K562 (cell line): ENCODE measurements at regions not wholly inside any gene's neighbourhood (a gene's known extent, or its start where the extent isn't known, plus 50 kb on each side); places are given as distances from the start of the nearest gene placed in this dataset.
"Not testable (repeated sequence)": the region's sequence is repeated elsewhere in the genome, so short reads cannot be mapped to it uniquely, and the experiment has no call there.

Experiments used
- ATAC-seq: fragments of 200-7000 bp; cut with Tn5 transposase; 3 replicates; pipeline ENCODE4 v1.9.1; 2020; ENCODE audit warnings: moderate library complexity
- BruUV-seq: library from RNA; stranded (reverse); fragments of 400-500 nt; replicated peaks from 2 replicates; lab custom pipeline; 2021; lab: Mats Ljungman, UMichigan
- CTCF ChIA-PET: fragments of 300-600 bp; formaldehyde crosslinking; extraction: SDS; loops from one replicate; lab custom pipeline; 2021; ENCODE audit warnings: low intra/inter-chr PET ratio; lab: Yijun Ruan, JAX
- POLR2A ChIA-PET: fragments of 300-600, 350-650 bp; sonication (Branson Sonifier 250); formaldehyde crosslinking; extraction: SDS; loops from one replicate; lab custom pipeline; 2021; ENCODE audit warnings: antibody characterized with exemption, inconsistent platforms; lab: Yijun Ruan, JAX
- DNase-seq, 4 experiments: peaks; one replicate each; pipeline versions ENCODE4 v3.0.0 to v3.0.0-alpha.2; 2011 to 2018; ENCODE audit warnings: low spot score in 3 of 4, mixed read lengths in 3 of 4; ENCODE audit errors: extremely low read depth in 1 of 4
- FAIRE-seq: peaks from 2 replicates; lab custom pipeline; 2011; peaks lifted over from hg19 to GRCh38; lab: Jason Lieb, UNC
- H2AFZ ChIP-seq: 2 replicates; pipeline ENCODE4 v1.6.0; 2011; ENCODE audit warnings: low read depth, low read length, control low read depth, inconsistent platforms
- H3K27ac ChIP-seq: fragments of 200-600 bp; 3 replicates; pipeline ENCODE4 v1.8.0; 2011; ENCODE audit warnings: low read depth, mild to moderate bottlenecking, control low read depth, inconsistent platforms, low read length, moderate library complexity, mixed read lengths; ENCODE audit errors: extremely low read depth
- H3K27me3 ChIP-seq, 2 experiments: fragments of 300-600 bp in 1 of 2; 2 replicates in 1 of 2; 3 replicates in 1 of 2; pipeline versions ENCODE4 v1.6.0 to v1.8.0; 2011; ENCODE audit warnings: inconsistent platforms in 2 of 2, low read length in 2 of 2, mild to moderate bottlenecking in 1 of 2, mixed read lengths in 1 of 2, moderate library complexity in 1 of 2; ENCODE audit not compliant: control insufficient read depth in 2 of 2, insufficient read depth in 2 of 2
- H3K36me3 ChIP-seq: fragments of 300-600 bp; 3 replicates; pipeline ENCODE4 v1.8.0; 2011; ENCODE audit warnings: mild to moderate bottlenecking, low read length, inconsistent platforms; ENCODE audit not compliant: control insufficient read depth, insufficient read depth
- H3K4me1 ChIP-seq, 2 experiments: fragments of 200-600 bp in 1 of 2; replicated peaks in 1 of 2; 2 replicates in 1 of 2; 3 replicates in 1 of 2; pipeline versions ENCODE4 v1.5.1 to v1.8.0; 2011; ENCODE audit warnings: inconsistent platforms in 2 of 2, low read length in 2 of 2, mild to moderate bottlenecking in 1 of 2, mixed read lengths in 1 of 2, moderate library complexity in 1 of 2; ENCODE audit not compliant: control insufficient read depth in 2 of 2, insufficient read depth in 2 of 2
- H3K4me2 ChIP-seq: 2 replicates; pipeline ENCODE4 v1.6.1; 2011; ENCODE audit warnings: low read length, control low read depth, inconsistent platforms, mixed read lengths; ENCODE audit not compliant: insufficient read depth
- H3K4me3 ChIP-seq: fragments of 200-600 bp; sonication (generic), shearing (Covaris generic); 2 replicates; pipeline ENCODE4 v1.5.1; 2016; ENCODE audit warnings: control low read depth, inconsistent platforms
- H3K79me2 ChIP-seq: fragments of 200-600 bp; 3 replicates; pipeline ENCODE4 v1.8.0; 2011; ENCODE audit warnings: low read length, inconsistent platforms; ENCODE audit not compliant: control insufficient read depth, insufficient read depth
- H3K9ac ChIP-seq, 2 experiments: 2 replicates each; pipeline versions ENCODE4 v1.6.0 to v1.6.1; 2011; ENCODE audit warnings: low read depth in 2 of 2, low read length in 2 of 2, control low read depth in 1 of 2, inconsistent platforms in 1 of 2, mild to moderate bottlenecking in 1 of 2, mixed read lengths in 1 of 2; ENCODE audit not compliant: insufficient read depth in 1 of 2
- H3K9me1 ChIP-seq: one replicate; pipeline ENCODE4 v1.6.0; 2011; ENCODE audit warnings: inconsistent platforms, mild to moderate bottlenecking, low read length, moderate library complexity; ENCODE audit not compliant: control insufficient read depth, insufficient read depth
- H3K9me3 ChIP-seq: replicated peaks from 2 replicates; pipeline ENCODE4 v1.5.1; 2011; ENCODE audit warnings: low read depth, low read length, inconsistent platforms; ENCODE audit not compliant: control insufficient read depth, insufficient read depth
- H4K20me1 ChIP-seq: replicated peaks from 2 replicates; pipeline ENCODE4 v1.6.1; 2011; ENCODE audit warnings: low read length, inconsistent platforms, mixed read lengths; ENCODE audit not compliant: control insufficient read depth, insufficient read depth
- ATF3 ChIP-seq, 2 experiments: fragments of 450-650 bp in 1 of 2; sonication (generic) in 1 of 2; formaldehyde crosslinking in 1 of 2; IDR thresholded peaks in 1 of 2; conservative IDR thresholded peaks in 1 of 2; 2 replicates each; pipeline versions ENCODE4 v1.6.1 to v1.8.1; 2016 to 2023; ENCODE audit warnings: mild to moderate bottlenecking in 2 of 2, moderate library complexity in 2 of 2, inconsistent platforms in 1 of 2, missing genetic modification reagents in 1 of 2
- CBX3 ChIP-seq, 2 experiments: IDR thresholded peaks; 1 replicate in 1 of 2; 2 replicates in 1 of 2; pipeline ENCODE4 v1.6.1; 2012; ENCODE audit warnings: inconsistent platforms in 2 of 2, low read length in 2 of 2, borderline replicate concordance in 1 of 2, control low read depth in 1 of 2
- CBX5 ChIP-seq: IDR thresholded peaks from 2 replicates; pipeline ENCODE4 v1.6.1; 2014; ENCODE audit warnings: low read depth, borderline replicate concordance
- SMARCB1 ChIP-seq: IDR thresholded peaks from 2 replicates; pipeline ENCODE4 v1.6.1; 2011; ENCODE audit warnings: improper control_type of control experiment, low read depth; ENCODE audit not compliant: insufficient read length
- THRAP3 ChIP-seq: fragments of 450-650 bp; IDR thresholded peaks from 2 replicates; pipeline ENCODE4 v1.6.1; 2016; ENCODE audit warnings: mild to moderate bottlenecking, inconsistent platforms, borderline replicate concordance
- TRIM28 ChIP-seq: fragments of 450-650 bp; IDR thresholded peaks from 2 replicates; pipeline ENCODE4 v1.6.1; 2017
- ZNF184 ChIP-seq: sonication (generic); formaldehyde crosslinking; IDR thresholded peaks from 2 replicates; pipeline ENCODE4 v1.5.0; 2020; ENCODE audit warnings: missing genetic modification reagents
- ZNF197 ChIP-seq: fragments of 200-800 bp; sonication (Bioruptor generic); IDR thresholded peaks from 2 replicates; pipeline ENCODE4 v1.6.1; 2016; ENCODE audit warnings: low read depth, missing genetic modification characterization, missing compliant biosample characterization
- ZNF280A ChIP-seq: fragments of 450-650 bp; IDR thresholded peaks from 2 replicates; pipeline ENCODE4 v1.6.1; 2018; ENCODE audit warnings: mild to moderate bottlenecking, low read depth; ENCODE audit not compliant: partially characterized antibody
- WGBS: fragments of 100-300 bp; shearing (Covaris generic); methylation state at CpG from one replicate; pipeline ENCODE4 v1.1.6; 2016; ENCODE audit warnings: low coverage, mixed read lengths; ENCODE audit not compliant: insufficient coverage; ENCODE audit errors: missing lambda C conversion rate; 5-methylcytosine and 5-hydroxymethylcytosine counted together
- in situ Hi-C: fragments of 300-500 bp; cut with MboI; formaldehyde crosslinking; loops from 4 replicates; pipeline ENCODE4 v1.15.0; 2018; ENCODE audit warnings: inconsistent platforms, mixed read lengths
- intact Hi-C: fragments of 100-400 bp; cut with micrococcal nuclease; formaldehyde crosslinking; loops from 2 replicates; pipeline ENCODE4 v1.14.2; 2022

- H4K20me1 ChIP-seq, POLR2A ChIA-PET, FAIRE-seq, H3K79me2 ChIP-seq, H3K9me3 ChIP-seq, CTCF ChIA-PET, intact Hi-C loops, H2AFZ ChIP-seq, H3K4me2 ChIP-seq, H3K27ac ChIP-seq, in situ Hi-C loops, BruUV-seq, DNase-seq, H3K27me3 ChIP-seq, H3K9ac ChIP-seq, H3K9me1 ChIP-seq, ATAC-seq, H3K4me3 ChIP-seq, H3K36me3 ChIP-seq, H3K4me1 ChIP-seq: not testable (repeated sequence)
- TF ChIP-seq CBX3 (IDR thresholded peaks at IDR 0.05; ENCODE audit: borderline replicate concordance in 1 of 2, low read length in 2 of 2) (peak in 1 of 2 experiments; percentile 50; a peak in 1 of 3 replicates), ZNF280A (peak; percentile 69), CBX5 (peak; percentile 78; the same call in 1 of the 2 replicates), TRIM28 (peak; percentile 58; the same call in 1 of the 2 replicates)
Observed at GRCh38 chr6:148010516-148010915, 332.1 kb upstream of the SASH1 start.

GRCh38 chr6:148016013-148016412 is 326.6 kb upstream of the SASH1 start:
- H3K27ac ChIP-seq, result no peak overlapping the region
- BruUV-seq, result no TSS peak
- no peak overlapping the region for H2AFZ ChIP-seq
- POLR2A ChIA-PET, result no interaction called here
- no peaks in the 10 kb centered on the region for H3K79me2 ChIP-seq
- WGBS, result 11% methylated on average over 1 of the region's 1 CpG
- H3K9me1 ChIP-seq, result no peaks in the 10 kb centered on the region
- DNase-seq, result no peak
- no peaks in the 10 kb centered on the region for H3K4me1 ChIP-seq
- H3K9ac ChIP-seq, result no peak overlapping the region
- H3K4me2 ChIP-seq, result no peak overlapping the region
- FAIRE-seq, result no peak
- no peak overlapping the region for H3K4me3 ChIP-seq
- H3K27me3 ChIP-seq, result no peaks in the 10 kb centered on the region
- no peaks in the 10 kb centered on the region for H3K9me3 ChIP-seq
- no peaks in the 10 kb centered on the region for H4K20me1 ChIP-seq
- ATAC-seq, result no peak
- in situ Hi-C loops, result no loop called here
- TF ChIP-seq ZNF184 (CRISPR knock-in tag) (no peak), ZNF197 (CRISPR knock-in tag) (no peak), SMARCB1 (no peak), ATF3 (IDR thresholded peaks at IDR 0.05) (no peak), ATF3 (CRISPR knock-in tag; conservative IDR thresholded peaks at IDR 0.05) (no peak), THRAP3 (no peak)
- TF ChIP-seq, all 486 proteins: peak for 0
- H3K36me3 ChIP-seq, result no peaks in the 10 kb centered on the region
- intact Hi-C loops, result no loop called here
- CTCF ChIA-PET, result no interaction called here
